ENCODE measurements at regions not wholly inside any gene's neighbourhood (a gene's known extent, or its start where the extent isn't known, plus 50 kb on each side); places are given as distances from the start of the nearest gene placed in this dataset.

GRCh38 chr5:3007577-3007976 lies 256.1 kb upstream of the IRX2 start (continued):
- TF ChIP-seq STAT6 (CRISPR knock-in tag; conservative IDR thresholded peaks at IDR 0.05; ENCODE audit: low read depth): no peak
- TF ChIP-seq, protein P1, sequence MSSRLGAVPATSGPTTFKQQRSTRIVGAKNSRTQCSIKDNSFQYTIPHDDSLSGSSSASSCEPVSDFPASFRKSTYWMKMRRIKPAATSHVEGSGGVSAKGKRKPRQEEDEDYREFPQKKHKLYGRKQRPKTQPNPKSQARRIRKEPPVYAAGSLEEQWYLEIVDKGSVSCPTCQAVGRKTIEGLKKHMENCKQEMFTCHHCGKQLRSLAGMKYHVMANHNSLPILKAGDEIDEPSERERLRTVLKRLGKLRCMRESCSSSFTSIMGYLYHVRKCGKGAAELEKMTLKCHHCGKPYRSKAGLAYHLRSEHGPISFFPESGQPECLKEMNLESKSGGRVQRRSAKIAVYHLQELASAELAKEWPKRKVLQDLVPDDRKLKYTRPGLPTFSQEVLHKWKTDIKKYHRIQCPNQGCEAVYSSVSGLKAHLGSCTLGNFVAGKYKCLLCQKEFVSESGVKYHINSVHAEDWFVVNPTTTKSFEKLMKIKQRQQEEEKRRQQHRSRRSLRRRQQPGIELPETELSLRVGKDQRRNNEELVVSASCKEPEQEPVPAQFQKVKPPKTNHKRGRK (CRISPR knock-in tag; IDR thresholded peaks at IDR 0.05; ENCODE audit: borderline replicate concordance): no peak

DNA sequence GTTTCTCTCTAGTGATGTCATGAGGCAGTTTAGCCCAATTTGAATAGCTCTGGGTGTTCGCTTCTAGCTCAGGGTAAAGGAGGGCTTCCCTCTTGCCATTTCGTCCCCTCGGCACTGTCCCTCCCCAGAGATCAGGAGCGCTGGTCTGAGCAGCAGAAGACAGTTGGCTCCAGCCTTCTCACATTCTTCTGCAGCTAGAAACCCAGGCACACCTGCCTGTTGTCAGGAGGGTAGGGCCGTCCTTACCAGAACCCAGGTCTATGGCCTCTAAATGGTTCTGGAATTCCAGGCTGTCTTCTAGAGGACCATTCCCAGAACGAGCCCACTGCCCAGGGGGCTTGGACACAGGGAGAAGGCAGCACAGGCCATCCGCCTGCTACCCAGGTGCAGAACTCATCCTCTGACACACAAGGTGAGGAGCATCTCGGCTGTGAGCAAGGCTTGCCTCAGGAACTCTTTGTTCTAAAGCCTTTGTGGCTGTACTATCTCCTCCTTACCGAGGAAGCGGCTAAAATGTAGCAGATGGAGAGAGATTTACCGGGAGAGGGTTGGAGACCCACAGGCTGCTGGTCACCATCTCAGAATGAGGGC lies 255.6 kb upstream of the IRX2 start:
- CTCF ChIA-PET: no interaction called here
- TF ChIP-seq SOX15 (CRISPR knock-in tag; IDR thresholded peaks at IDR 0.05): no peak
- no peak for TF ChIP-seq OVOL2 (CRISPR knock-in tag; IDR thresholded peaks at IDR 0.05; ENCODE audit: borderline replicate concordance)
- TF ChIP-seq ZNF532 (CRISPR knock-in tag; IDR thresholded peaks at IDR 0.05; ENCODE audit: borderline replicate concordance): no peak
- no peak for TF ChIP-seq GTF2I (CRISPR knock-in tag; conservative IDR thresholded peaks at IDR 0.05)
- TF ChIP-seq AFF4 (CRISPR knock-in tag; IDR thresholded peaks at IDR 0.05; ENCODE audit: borderline replicate concordance): no peak
- no peak for TF ChIP-seq ATF2 (CRISPR knock-in tag; IDR thresholded peaks at IDR 0.05; ENCODE audit: borderline replicate concordance, low read depth)
- TF ChIP-seq, protein P2, sequence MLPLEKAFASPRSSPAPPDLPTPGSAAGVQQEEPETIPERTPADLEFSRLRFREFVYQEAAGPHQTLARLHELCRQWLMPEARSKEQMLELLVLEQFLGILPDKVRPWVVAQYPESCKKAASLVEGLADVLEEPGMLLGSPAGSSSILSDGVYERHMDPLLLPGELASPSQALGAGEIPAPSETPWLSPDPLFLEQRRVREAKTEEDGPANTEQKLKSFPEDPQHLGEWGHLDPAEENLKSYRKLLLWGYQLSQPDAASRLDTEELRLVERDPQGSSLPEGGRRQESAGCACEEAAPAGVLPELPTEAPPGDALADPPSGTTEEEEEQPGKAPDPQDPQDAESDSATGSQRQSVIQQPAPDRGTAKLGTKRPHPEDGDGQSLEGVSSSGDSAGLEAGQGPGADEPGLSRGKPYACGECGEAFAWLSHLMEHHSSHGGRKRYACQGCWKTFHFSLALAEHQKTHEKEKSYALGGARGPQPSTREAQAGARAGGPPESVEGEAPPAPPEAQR (CRISPR knock-in tag; IDR thresholded peaks at IDR 0.05): no peak
- TF ChIP-seq FOXP1 (CRISPR knock-in tag; IDR thresholded peaks at IDR 0.05; ENCODE audit: borderline replicate concordance): no peak
- TF ChIP-seq MXD4 (CRISPR knock-in tag; IDR thresholded peaks at IDR 0.05; ENCODE audit: borderline replicate concordance): no peak
- no peak for TF ChIP-seq ZMAT4 (CRISPR knock-in tag; IDR thresholded peaks at IDR 0.05)

More for the DNA sequence above, 255.6 kb upstream of the IRX2 start:
- H3K36me3 Mint-ChIP-seq: peaks cover 6% of the 10 kb centered on the region
- H3K9me3 Mint-ChIP-seq: peaks cover 12% of the 10 kb centered on the region
- DNase-seq (ENCODE audit: low spot score): no peak
- H3K4me3 Mint-ChIP-seq: no peak overlapping the region
- no peaks in the 10 kb centered on the region; the same call in none of the 2 replicates for H3K27me3 Mint-ChIP-seq (ENCODE audit: low read depth)
- H3K27ac Mint-ChIP-seq: no peak overlapping the region
- POLR2A ChIA-PET: no interaction called here
- ATAC-seq: no peak
- H3K4me1 Mint-ChIP-seq: no peaks in the 10 kb centered on the region

Data from WTC11 (cell line).